Body of pancreas (tissue), 4 donors: ENCODE measurements at regions not wholly inside any gene's neighbourhood (a gene's known extent, or its start where the extent isn't known, plus 50 kb on each side); places are given as distances from the start of the nearest gene placed in this dataset.
"Not testable (repeated sequence)": the region's sequence is repeated elsewhere in the genome, so short reads cannot be mapped to it uniquely, and the experiment has no call there.

ENCODE experiments used
- CTCF ChIP-seq, 7 experiments: fragments of 450-650 bp in 4 of 7; fragments of 200-600 bp in 3 of 7; sonication (generic) in 3 of 7; IDR thresholded peaks; one replicate each; pipeline ENCODE4 v1.5.1; 2016 to 2019; ENCODE audit warnings: antibody characterized with exemption in 7 of 7
- POLR2A ChIP-seq, 3 donors: fragments of 450-650 bp; IDR thresholded peaks; one replicate each; pipeline ENCODE4 v1.6.1; 2016; ENCODE audit warnings: antibody characterized with exemption in 3 of 3, mild to moderate bottlenecking in 2 of 3

GRCh38 chr9:84527060-84527720 is 142.3 kb upstream of the NTRK2 start:
- not testable (repeated sequence) for TF ChIP-seq CTCF, POLR2A (IDR thresholded peaks at IDR 0.05)
